IPS DF 6.9 (cell line): ENCODE measurements at regions not wholly inside any gene's neighbourhood (a gene's known extent, or its start where the extent isn't known, plus 50 kb on each side); places are given as distances from the start of the nearest gene placed in this dataset.
A peak's percentile ranks its signal among the peaks of the same experiment; 100 is the strongest.

Experiments used
- DNase-seq: peaks from one replicate; pipeline ENCODE4 v3.0.0-alpha.2; 2013; ENCODE audit warnings: low read depth, low spot score
- H3K27ac ChIP-seq: one replicate; pipeline ENCODE4 v1.5.1; 2013; ENCODE audit warnings: low read length, control low read depth
- H3K27me3 ChIP-seq: 2 replicates; pipeline ENCODE4 v1.6.1; 2013; ENCODE audit warnings: mild to moderate bottlenecking, low read length; ENCODE audit not compliant: control insufficient read depth, insufficient read depth
- H3K36me3 ChIP-seq: 2 replicates; pipeline ENCODE4 v1.6.1; 2013; ENCODE audit warnings: low read length; ENCODE audit not compliant: control insufficient read depth, insufficient read depth
- H3K4me1 ChIP-seq: 2 replicates; pipeline ENCODE4 v1.6.1; 2013; ENCODE audit warnings: low read length; ENCODE audit not compliant: control insufficient read depth, insufficient read depth
- H3K4me3 ChIP-seq: 2 replicates; pipeline ENCODE4 v1.5.1; 2013; ENCODE audit warnings: mild to moderate bottlenecking, low read length
- H3K9me3 ChIP-seq: 2 replicates; pipeline ENCODE4 v1.6.1; 2013; ENCODE audit warnings: low read length, inconsistent platforms; ENCODE audit not compliant: control insufficient read depth, insufficient read depth
- WGBS: extraction: QIAGEN DNeasy Blood & Tissue Kit; methylation state at CpG from one replicate; pipeline ENCODE4 v1.1.7; 2013; ENCODE audit warnings: mixed read lengths, missing lambda C conversion rate; ENCODE audit not compliant: insufficient read length, insufficient coverage; 5-methylcytosine and 5-hydroxymethylcytosine counted together

DNA sequence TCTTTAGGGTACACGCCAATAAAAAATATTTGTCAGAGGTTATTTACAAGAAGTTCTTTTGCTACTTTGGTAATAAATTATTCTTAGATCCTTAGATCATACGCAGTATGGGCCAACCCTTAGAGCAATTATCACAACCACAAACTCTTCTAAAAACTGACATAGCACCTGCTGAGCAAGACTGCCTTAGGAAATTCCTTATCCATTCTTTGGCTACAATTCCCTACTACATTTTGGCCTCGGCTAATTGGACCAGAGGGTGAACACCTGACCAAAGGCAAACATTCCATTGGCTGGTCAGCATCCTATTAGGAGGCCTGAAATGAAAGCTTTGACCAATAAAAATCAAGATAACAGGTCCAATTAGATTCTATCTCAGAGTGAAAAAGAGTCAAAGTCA is 147.6 kb upstream of the CCDC68 start:
- no CpG with 5 or more reads among the region's 3 CpGs for WGBS
- H3K27me3 ChIP-seq: no peaks in the 10 kb centered on the region
- H3K9me3 ChIP-seq: no peaks in the 10 kb centered on the region
- H3K36me3 ChIP-seq: no peaks in the 10 kb centered on the region
- no peak overlapping the region for H3K27ac ChIP-seq
- DNase-seq: no peak
- H3K4me1 ChIP-seq: no peaks in the 10 kb centered on the region
- no peak overlapping the region for H3K4me3 ChIP-seq

- Histone ChIP-seq H3K27me3 (no peaks in the 10 kb centered on the region), H3K36me3 (no peaks in the 10 kb centered on the region), H3K27ac (no peak overlapping the region), H3K9me3 (no peaks in the 10 kb centered on the region), H3K4me1 (no peaks in the 10 kb centered on the region), H3K4me3 (no peak overlapping the region)
- no CpG with 5 or more reads among the region's 2 CpGs for WGBS
- no peak for DNase-seq
Observed at GRCh38 chr18:55106466-55106865, 147.2 kb upstream of the CCDC68 start.

GRCh38 chr18:55105873-55106272 is 146.6 kb upstream of the CCDC68 start:
- no CpG with 5 or more reads among the region's 2 CpGs for WGBS
- Histone ChIP-seq H3K9me3 (no peaks in the 10 kb centered on the region), H3K27ac (no peak overlapping the region), H3K4me1 (no peaks in the 10 kb centered on the region), H3K36me3 (no peaks in the 10 kb centered on the region), H3K4me3 (no peak overlapping the region), H3K27me3 (no peaks in the 10 kb centered on the region)
- no peak for DNase-seq

GRCh38 chr18:55102958-55103456 is 143.7 kb upstream of the CCDC68 start:
- no peak overlapping the region for H3K4me3 ChIP-seq
- no peak overlapping the region for H3K27ac ChIP-seq
- no peak for DNase-seq
- no peaks in the 10 kb centered on the region for H3K36me3 ChIP-seq
- H3K9me3 ChIP-seq: no peaks in the 10 kb centered on the region
- H3K27me3 ChIP-seq: no peaks in the 10 kb centered on the region
- no peaks in the 10 kb centered on the region for H3K4me1 ChIP-seq
- no CpG with 5 or more reads among the region's 3 CpGs for WGBS

GRCh38 chr18:55102501-55102900 is 143.2 kb upstream of the CCDC68 start:
- no peak overlapping the region for H3K27ac ChIP-seq
- no peaks in the 10 kb centered on the region for H3K4me1 ChIP-seq
- no CpG with 5 or more reads among the region's 3 CpGs for WGBS
- no peaks in the 10 kb centered on the region for H3K9me3 ChIP-seq
- DNase-seq: no peak
- H3K27me3 ChIP-seq: no peaks in the 10 kb centered on the region
- no peaks in the 10 kb centered on the region for H3K36me3 ChIP-seq
- no peak overlapping the region for H3K4me3 ChIP-seq

DNA sequence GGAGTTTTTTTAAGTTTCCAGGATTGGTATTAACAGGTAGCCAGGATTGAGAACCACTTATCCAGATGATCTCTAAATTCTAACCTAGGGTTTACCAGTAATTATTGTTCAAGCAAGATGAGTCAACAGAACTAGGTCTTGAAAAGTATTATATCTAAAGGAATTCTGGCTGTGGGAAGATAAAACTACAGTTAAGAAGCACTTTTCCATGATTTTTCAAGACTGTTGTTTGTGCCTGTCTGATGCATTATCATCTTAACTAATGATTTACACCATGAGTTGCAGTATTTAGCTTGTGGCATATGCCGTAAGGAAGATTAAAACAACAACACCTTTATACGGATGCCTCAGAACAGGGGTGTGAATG is 142.2 kb upstream of the CCDC68 start:
- Histone ChIP-seq H3K27me3 (no peaks in the 10 kb centered on the region), H3K4me3 (no peak overlapping the region), H3K9me3 (no peaks in the 10 kb centered on the region), H3K36me3 (no peaks in the 10 kb centered on the region), H3K4me1 (no peaks in the 10 kb centered on the region), H3K27ac (no peak overlapping the region)
- no peak for DNase-seq
- no CpG with 5 or more reads among the region's 2 CpGs for WGBS

GRCh38 chr18:55100817-55101457 is 141.7 kb upstream of the CCDC68 start:
- H3K27ac ChIP-seq: no peak overlapping the region
- DNase-seq: no peak
- no peaks in the 10 kb centered on the region for H3K36me3 ChIP-seq
- H3K4me1 ChIP-seq: no peaks in the 10 kb centered on the region
- WGBS: no CpG with 5 or more reads among the region's 3 CpGs
- H3K27me3 ChIP-seq: no peaks in the 10 kb centered on the region
- H3K4me3 ChIP-seq: no peak overlapping the region
- no peaks in the 10 kb centered on the region for H3K9me3 ChIP-seq

- no peaks in the 10 kb centered on the region for H3K4me1 ChIP-seq
- no peak for DNase-seq
- no peak overlapping the region for H3K4me3 ChIP-seq
- WGBS: 100% methylated on average over 4 of the region's 9 CpGs
- no peaks in the 10 kb centered on the region for H3K9me3 ChIP-seq
- H3K27me3 ChIP-seq: no peaks in the 10 kb centered on the region
- no peak overlapping the region for H3K27ac ChIP-seq
- no peaks in the 10 kb centered on the region for H3K36me3 ChIP-seq
Observed at GRCh38 chr18:55097456-55098170, 138.4 kb upstream of the CCDC68 start.

- no peaks in the 10 kb centered on the region for H3K4me1 ChIP-seq
- no peak overlapping the region for H3K4me3 ChIP-seq
- DNase-seq: peak; percentile 35
- no peaks in the 10 kb centered on the region for H3K27me3 ChIP-seq
- no peaks in the 10 kb centered on the region for H3K36me3 ChIP-seq
- H3K27ac ChIP-seq: no peak overlapping the region
- no CpG with 5 or more reads among the region's 10 CpGs for WGBS
- H3K9me3 ChIP-seq: no peaks in the 10 kb centered on the region
Observed at GRCh38 chr18:55096263-55096951, 137.1 kb upstream of the CCDC68 start.

DNA sequence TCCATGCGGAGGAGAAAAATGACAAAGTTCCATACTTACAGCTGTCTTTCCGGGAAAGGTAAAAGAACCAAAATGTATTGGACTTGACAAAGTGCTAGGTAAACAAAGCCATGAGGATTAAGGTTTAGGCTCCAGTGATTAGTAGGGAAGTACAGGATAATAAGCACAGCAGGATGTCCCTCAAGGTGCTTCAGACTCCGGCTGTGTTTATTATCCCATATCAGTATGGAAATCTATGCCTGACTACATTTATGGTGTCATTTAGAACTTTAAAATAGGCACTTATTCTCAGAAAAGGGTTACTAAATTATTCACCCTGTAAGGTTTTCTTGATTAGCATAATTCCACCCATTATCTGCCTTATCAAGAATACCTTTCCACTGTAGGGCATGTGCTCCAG is 136.3 kb upstream of the CCDC68 start:
- no peak overlapping the region for H3K4me3 ChIP-seq
- DNase-seq: no peak
- no peaks in the 10 kb centered on the region for H3K27me3 ChIP-seq
- WGBS: no CpG with 5 or more reads among the region's 3 CpGs
- H3K4me1 ChIP-seq: no peaks in the 10 kb centered on the region
- H3K9me3 ChIP-seq: no peaks in the 10 kb centered on the region
- no peaks in the 10 kb centered on the region for H3K36me3 ChIP-seq
- no peak overlapping the region for H3K27ac ChIP-seq
